ENCODE measurements at regions not wholly inside any gene's neighbourhood (a gene's known extent, or its start where the extent isn't known, plus 50 kb on each side); places are given as distances from the start of the nearest gene placed in this dataset.

GRCh38 chr7:94228223-94228622, 166.5 kb upstream of the COL1A2 start:
- no peak for DNase-seq (ENCODE audit: low spot score)

DNA sequence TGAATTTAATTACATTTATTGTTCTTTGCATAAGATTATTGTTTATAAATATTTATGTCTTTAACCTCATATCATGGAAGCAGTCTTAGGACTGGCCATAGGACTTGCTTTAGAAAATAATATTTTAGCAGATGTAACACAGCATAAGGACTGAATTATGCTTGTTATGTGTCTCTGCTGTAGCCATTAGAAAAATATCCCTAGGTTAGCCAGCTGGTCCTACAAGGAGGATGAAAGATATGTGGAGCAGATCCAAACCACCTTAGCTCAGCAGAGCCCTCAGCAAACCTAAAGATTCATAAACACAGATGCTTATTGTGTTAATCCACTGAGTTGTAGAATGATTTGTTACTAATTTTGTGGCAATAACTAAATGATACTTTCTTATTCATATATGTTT, 166.0 kb upstream of the COL1A2 start:
- no peak for DNase-seq (ENCODE audit: low spot score)

DNA sequence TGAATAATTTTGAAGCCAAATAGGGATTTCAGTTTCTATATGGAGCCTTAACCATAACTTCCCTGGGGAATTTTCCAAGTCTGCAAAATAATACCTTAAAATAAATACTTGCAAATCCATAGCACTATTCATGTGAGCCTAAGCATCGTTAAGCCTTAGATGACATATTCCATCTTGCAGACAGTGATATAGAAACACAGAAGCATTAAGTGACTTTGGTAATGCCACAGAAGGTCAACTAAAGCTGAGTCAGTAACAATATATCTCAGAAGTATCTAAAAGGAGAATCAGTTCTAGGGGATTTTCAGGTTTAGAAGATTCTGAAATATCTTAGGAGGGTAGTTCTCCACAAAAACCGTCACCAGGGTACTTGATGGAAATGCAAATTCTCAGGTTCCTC, 163.4 kb upstream of the COL1A2 start:
- no peak for DNase-seq (ENCODE audit: low spot score)

- no peak for DNase-seq (ENCODE audit: low spot score)
These were observed 157.7 kb upstream of the COL1A2 start for GRCh38 chr7:94236960-94237359.

- no peak for DNase-seq (ENCODE audit: low spot score)
These were observed 157.3 kb upstream of the COL1A2 start for GRCh38 chr7:94237417-94237816.

DNA sequence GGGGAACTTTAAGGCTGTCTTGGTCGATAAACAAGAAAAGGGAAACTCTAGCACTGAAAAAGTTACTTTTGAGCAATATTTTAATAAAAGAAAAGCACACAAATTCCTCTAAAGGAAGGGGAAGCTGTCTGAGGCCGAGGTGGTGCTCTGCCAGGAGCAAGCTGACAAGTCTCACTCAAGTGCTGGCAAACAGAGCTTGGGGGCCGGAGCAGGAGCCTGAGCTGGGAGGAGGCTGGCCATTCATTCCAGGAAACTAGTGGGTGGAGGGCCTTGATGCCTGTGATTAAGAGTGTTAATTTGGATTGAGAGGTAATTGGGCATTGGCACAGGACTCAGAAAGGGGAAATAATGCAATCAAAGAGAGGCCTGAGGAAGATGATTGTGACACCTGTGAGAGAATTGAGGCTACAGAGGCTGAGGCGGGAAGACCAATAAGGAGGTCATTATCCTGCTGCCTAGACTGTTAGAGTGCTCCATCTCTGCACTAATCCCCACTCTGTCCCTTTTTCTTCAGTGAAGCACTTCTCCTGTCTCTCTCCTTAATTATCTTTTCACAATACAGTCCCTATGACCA, 154.9 kb upstream of the COL1A2 start:
- DNase-seq (ENCODE audit: low spot score): no peak

DNA sequence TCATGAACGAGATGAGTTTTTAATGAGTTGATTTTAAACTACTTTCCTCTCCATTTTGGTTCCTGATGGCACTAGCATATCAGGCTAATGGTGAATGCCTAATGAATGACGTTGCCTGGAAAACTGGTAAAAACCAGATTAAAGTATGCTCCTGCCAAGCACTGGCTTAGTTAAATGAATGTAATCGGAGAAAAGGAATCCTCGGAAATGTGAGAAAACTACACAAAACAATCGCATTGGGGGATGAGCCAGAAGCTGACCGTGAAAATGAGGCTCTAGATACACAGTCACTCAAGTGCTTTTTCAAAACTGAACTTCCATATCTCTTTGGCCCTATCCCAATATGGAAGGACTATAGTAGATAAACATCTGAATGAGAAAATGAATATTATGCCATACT, 153.8 kb upstream of the COL1A2 start:
- DNase-seq (ENCODE audit: low spot score): no peak

- DNase-seq (ENCODE audit: low spot score): no peak
These were observed 153.2 kb upstream of the COL1A2 start for GRCh38 chr7:94241402-94241925.

DNA sequence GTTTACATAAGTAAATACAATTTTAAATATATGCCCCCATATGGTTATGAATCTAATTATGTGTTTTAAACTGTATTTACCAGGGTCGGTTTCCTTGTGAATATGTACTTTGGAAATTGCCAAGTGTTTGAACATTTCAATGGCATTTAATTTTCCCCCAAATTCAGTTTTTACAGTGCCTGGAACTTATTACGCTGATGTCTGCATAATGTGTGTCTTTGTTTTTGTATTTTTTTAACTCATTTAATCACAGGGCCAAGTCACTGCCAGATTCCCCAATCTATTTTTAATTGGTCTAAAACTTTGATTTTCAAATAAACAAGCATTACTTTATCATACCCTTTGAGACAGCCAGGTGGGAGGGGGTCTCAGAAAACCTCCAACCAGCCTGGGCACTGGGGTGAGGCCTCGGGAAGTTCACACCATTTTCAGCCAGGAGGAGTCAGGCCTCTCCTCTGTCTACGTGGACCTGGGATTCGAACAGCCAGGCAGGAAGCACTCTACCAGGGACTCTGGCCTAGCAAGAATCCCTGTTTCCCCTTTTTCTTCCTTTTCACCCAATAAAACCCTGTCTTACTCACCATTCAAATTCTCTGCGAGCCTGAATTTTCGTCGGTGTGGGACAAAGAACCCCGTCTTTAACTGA, 151.5 kb upstream of the COL1A2 start:
- no peak for DNase-seq (ENCODE audit: low spot score)

DNA sequence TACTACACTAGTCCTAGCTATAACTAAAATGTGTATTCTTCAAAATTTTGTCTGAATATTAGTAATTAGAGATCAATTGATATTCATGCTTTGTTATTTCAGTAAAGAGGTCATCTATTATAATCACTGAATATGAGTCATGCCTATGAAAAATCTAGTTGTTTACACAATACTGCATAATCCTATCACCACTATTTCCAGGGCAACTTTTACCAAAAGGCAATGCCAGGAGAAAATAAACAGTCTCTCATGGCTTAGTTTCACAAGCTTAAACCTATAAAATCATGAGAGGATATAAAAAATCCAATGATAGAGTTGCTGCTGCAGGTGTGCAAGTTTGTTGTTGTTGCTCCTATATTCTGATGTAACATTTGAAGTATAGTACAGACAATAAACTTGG, 149.9 kb upstream of the COL1A2 start:
- no peak for DNase-seq (ENCODE audit: low spot score)

- no peak for DNase-seq (ENCODE audit: low spot score)
These were observed 149.2 kb upstream of the COL1A2 start for GRCh38 chr7:94245500-94245899.

- DNase-seq (ENCODE audit: low spot score): no peak
These were observed 146.7 kb upstream of the COL1A2 start for GRCh38 chr7:94247970-94248369.

GRCh38 chr7:94249631-94250030, 145.1 kb upstream of the COL1A2 start:
- no peak for DNase-seq (ENCODE audit: low spot score)

GRCh38 chr7:94250124-94250523, 144.6 kb upstream of the COL1A2 start:
- no peak for DNase-seq (ENCODE audit: low spot score)

DNA sequence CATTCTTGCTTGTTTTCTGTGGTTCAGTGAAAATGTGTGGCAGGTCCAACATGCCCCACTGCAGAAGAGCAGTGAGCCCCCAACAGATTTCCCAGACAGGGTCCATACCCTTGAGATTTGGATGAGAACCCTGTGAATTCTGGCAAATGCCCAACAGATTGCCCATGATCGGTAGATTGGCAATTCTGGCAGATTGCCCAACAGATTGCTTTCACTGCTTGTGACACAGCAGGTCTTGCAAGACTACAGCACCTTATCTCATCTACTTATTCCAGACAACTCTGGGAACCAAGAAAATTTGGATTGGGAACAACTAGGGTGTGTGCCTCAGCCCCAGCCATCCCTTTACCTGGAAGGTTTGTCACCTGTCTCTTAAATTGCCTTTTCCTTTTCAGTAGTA, 143.7 kb upstream of the COL1A2 start:
- DNase-seq (ENCODE audit: low spot score): peak; percentile 59

DNA sequence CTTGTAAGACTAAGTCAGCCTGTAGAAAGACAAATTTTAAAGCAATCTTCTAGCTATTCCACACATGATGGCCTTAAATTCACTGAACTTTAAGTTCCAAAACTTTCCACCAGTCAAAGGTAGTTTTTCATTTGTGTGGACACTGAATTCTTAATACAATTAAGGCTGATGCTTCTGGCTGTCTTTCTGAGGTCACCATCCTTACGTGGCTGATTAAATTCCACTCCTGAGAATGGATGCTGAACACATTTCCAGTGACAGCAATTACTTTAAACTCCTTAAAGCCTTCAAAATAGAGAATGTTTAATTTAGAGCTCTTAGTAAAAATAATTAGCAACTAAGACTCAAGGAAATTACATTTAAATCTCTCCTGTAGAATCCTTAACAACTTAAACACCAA, 142.6 kb upstream of the COL1A2 start:
- DNase-seq (ENCODE audit: low spot score): peak; percentile 39

DNA sequence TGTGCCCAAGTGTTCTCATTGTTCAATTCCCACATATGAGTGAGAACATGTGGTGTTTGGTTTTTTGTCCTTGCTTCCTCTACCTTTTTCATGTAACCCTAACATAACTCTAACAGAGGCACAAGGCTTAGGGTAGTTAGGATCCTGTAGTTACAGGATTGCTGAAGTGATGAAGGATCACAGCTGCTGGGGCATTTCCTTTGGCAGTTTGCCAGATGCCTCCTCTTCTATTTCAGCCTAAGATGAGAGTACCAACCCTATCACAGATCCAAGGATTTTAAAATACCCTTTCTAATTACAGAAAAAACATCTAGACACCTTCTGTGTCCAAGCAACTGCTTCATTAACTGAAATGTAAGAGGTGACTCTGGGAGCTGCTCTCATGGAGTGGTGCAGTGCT, 141.7 kb upstream of the COL1A2 start:
- no peak for DNase-seq (ENCODE audit: low spot score)

GRCh38 chr7:94253686-94254085, 141.0 kb upstream of the COL1A2 start:
- DNase-seq (ENCODE audit: low spot score): no peak

DNA sequence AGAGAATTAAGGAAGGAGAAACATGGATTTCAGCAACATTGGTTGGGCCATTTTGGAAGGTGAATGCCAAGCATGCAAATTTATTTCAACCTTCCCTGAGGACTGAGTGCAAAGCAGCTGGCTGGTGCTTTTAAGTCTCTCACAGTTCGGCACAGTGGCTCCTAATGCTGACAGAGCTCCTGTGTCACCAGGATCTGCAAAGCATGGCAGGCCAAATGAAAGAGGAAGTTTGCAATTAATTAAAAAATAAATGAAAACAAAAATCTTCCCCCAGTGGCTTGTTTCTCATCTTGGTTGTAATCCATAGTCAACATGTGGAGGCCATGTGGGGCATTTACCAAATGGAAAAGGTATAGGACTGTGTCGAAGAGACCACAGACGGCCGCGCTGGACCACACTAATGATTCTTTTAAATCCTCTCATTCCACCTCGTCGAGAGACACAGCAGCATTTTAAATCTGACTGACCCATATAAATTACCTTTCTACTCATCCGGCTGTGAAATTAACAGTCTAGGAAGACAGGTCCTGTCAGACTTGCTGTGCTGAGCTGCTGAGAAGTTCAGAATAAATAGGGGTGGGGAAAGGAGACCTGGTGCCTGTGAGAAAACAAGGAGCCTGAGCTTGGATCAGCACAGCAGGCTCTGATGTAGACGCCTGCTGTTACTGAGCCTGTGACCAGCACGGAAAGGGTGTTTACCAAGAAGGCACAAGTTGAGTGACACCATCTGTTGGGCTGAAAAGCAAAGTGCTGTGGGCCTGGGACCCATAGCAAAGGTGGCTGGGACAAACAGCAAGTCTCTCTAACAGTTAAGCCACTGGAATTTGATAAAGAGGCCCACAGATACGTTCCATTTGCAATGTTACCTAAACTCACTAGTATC, 136.0 kb upstream of the COL1A2 start:
- peak; percentile 30 for DNase-seq (ENCODE audit: low spot score)

DNA sequence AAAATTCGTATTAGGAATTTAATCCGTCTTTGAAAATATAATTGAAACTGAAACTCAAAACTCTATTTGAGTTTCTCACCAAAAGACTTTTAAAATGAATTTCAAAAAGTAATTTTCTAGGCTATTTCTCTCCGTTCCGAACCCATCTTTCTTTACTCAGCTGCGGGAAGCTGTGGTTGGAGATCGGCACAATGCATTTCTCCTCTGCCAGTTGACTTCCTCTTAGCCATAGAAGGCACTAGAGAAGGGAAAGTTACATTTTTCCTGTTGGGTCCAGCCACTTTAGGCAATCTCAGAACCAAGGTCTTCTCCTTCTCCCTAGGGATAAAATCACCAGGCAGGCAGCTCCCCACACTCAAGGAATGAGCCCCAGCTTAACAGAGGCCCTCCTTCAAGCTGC, 133.6 kb upstream of the COL1A2 start:
- DNase-seq (ENCODE audit: low spot score): no peak

DNA sequence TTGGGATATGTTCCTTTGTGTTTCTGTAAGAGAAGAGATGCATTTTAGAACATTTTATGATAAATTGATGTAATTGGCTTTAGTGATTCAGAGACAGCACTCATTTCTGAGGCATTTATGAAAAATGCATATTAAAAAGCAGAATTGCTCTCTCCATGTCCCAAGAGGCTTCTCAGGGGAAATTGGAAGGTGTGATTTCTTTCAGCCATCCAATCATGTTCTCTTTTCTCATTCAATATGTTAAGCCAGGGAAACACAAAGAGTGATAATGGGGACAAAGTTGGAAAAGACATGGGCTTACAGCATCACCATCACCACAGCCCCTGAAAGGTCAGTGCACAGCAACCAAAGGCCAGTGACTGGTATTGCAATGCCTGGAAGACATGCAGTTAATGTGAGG, 129.9 kb upstream of the COL1A2 start:
- no peak for DNase-seq (ENCODE audit: low spot score)

DNA sequence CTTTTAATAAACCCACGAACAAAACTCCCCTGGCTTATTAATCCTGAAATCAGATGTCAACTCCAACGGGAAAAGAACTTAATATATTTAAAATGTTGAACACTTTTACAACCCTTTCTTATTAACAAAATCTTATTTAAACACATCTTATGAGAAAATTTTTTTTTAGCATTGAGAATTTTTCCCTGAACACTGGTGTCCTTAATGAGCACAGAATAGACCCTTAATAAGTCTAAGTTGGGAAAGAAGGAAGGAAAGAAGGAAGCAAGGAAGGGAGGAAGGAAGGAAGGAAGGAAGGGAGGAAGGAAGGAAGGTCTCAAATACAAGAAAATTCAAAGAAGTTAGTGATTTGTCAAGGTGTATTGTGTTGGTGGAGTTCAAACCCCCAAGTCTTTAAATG, 129.2 kb upstream of the COL1A2 start:
- DNase-seq (ENCODE audit: low spot score): no peak

GRCh38 chr7:94266238-94266644, 128.5 kb upstream of the COL1A2 start:
- no peak for DNase-seq (ENCODE audit: low spot score)

All from SK-N-DZ (cell line).